ENCODE measurements at regions not wholly inside any gene's neighbourhood (a gene's known extent, or its start where the extent isn't known, plus 50 kb on each side); places are given as distances from the start of the nearest gene placed in this dataset.

- intact Hi-C loops (cut with DNase I, micrococcal nuclease) = no loop called here
- no peaks in the 10 kb centered on the region for H3K9me3 ChIP-seq
- no peak for DNase-seq
- TF ChIP-seq CTCF (IDR thresholded peaks at IDR 0.05) = no peak
- H3K4me3 ChIP-seq = no peak overlapping the region
- H3K4me1 ChIP-seq (ENCODE audit: low read depth) = no peaks in the 10 kb centered on the region
- ATAC-seq = no peak
- no peaks in the 10 kb centered on the region for H3K36me3 ChIP-seq (ENCODE audit: low read depth)
Measured at GRCh38 chr6:48881551-48881950, 581.5 kb downstream of the MMUT start.

- no peak for TF ChIP-seq CTCF (IDR thresholded peaks at IDR 0.05)
- ATAC-seq = no peak
- intact Hi-C loops (cut with DNase I, micrococcal nuclease) = no loop called here
Measured at GRCh38 chr6:48869595-48869994, 593.5 kb downstream of the MMUT start.

GRCh38 chr6:48866682-48867081, 596.4 kb downstream of the MMUT start:
- DNase-seq (no peak), ATAC-seq (no peak)
- no peak for TF ChIP-seq CTCF (IDR thresholded peaks at IDR 0.05)

More at GRCh38 chr6:48869595-48869994, 593.5 kb downstream of the MMUT start:
- no peak overlapping the region for H3K4me3 ChIP-seq
- no peaks in the 10 kb centered on the region for H3K36me3 ChIP-seq (ENCODE audit: low read depth)
- no peak for DNase-seq
- H3K4me1 ChIP-seq (ENCODE audit: low read depth) = no peaks in the 10 kb centered on the region
- H3K9me3 ChIP-seq = no peaks in the 10 kb centered on the region

GRCh38 chr6:48860175-48860574, 602.9 kb downstream of the MMUT start:
- intact Hi-C loops (cut with DNase I, micrococcal nuclease) = no loop called here
- no peaks in the 10 kb centered on the region for H3K36me3 ChIP-seq (ENCODE audit: low read depth)

More at GRCh38 chr6:48866682-48867081, 596.4 kb downstream of the MMUT start:
- intact Hi-C loops (cut with DNase I, micrococcal nuclease) = no loop called here
- Histone ChIP-seq H3K36me3 (ENCODE audit: low read depth) (no peaks in the 10 kb centered on the region), H3K9me3 (peaks cover 4% of the 10 kb centered on the region), H3K4me3 (no peak overlapping the region), H3K4me1 (ENCODE audit: low read depth) (no peaks in the 10 kb centered on the region)

GRCh38 chr6:48859562-48860123, 603.4 kb downstream of the MMUT start:
- Histone ChIP-seq H3K36me3 (ENCODE audit: low read depth) (no peaks in the 10 kb centered on the region), H3K9me3 (peaks cover 4% of the 10 kb centered on the region), H3K4me1 (ENCODE audit: low read depth) (no peaks in the 10 kb centered on the region), H3K4me3 (no peak overlapping the region)
- ATAC-seq = no peak
- intact Hi-C loops (cut with DNase I, micrococcal nuclease) = no loop called here
- DNase-seq = no peak
- TF ChIP-seq CTCF (IDR thresholded peaks at IDR 0.05) = no peak

More at GRCh38 chr6:48860175-48860574, 602.9 kb downstream of the MMUT start:
- ATAC-seq (no peak), DNase-seq (no peak)
- no peak for TF ChIP-seq CTCF (IDR thresholded peaks at IDR 0.05)
- H3K9me3 ChIP-seq = peaks cover 4% of the 10 kb centered on the region
- no peaks in the 10 kb centered on the region for H3K4me1 ChIP-seq (ENCODE audit: low read depth)
- H3K4me3 ChIP-seq = no peak overlapping the region

GRCh38 chr6:48845219-48845618, 617.8 kb downstream of the MMUT start:
- H3K36me3 ChIP-seq (ENCODE audit: low read depth) = no peaks in the 10 kb centered on the region
- no peak overlapping the region for H3K4me3 ChIP-seq
- ATAC-seq (no peak), DNase-seq (no peak)
- peaks cover 17% of the 10 kb centered on the region for H3K9me3 ChIP-seq
- no peak for TF ChIP-seq CTCF (IDR thresholded peaks at IDR 0.05)
- no peaks in the 10 kb centered on the region for H3K4me1 ChIP-seq (ENCODE audit: low read depth)
- intact Hi-C loops (cut with DNase I, micrococcal nuclease) = no loop called here

Data from mucosa of descending colon (tissue), 3 donors.